GM12878 (cell line): ENCODE measurements at regions not wholly inside any gene's neighbourhood (a gene's known extent, or its start where the extent isn't known, plus 50 kb on each side); places are given as distances from the start of the nearest gene placed in this dataset.

ENCODE experiments used
- CTCF ChIP-seq, 3 experiments: IDR thresholded peaks in 2 of 3; conservative IDR thresholded peaks in 1 of 3; 2 replicates each; pipeline ENCODE4 v1.5.1; 2011; ENCODE audit warnings: low read depth in 3 of 3, low read length in 3 of 3, mild to moderate bottlenecking in 3 of 3, control low read depth in 2 of 3, moderate library complexity in 2 of 3, inconsistent platforms in 1 of 3, mixed read lengths in 1 of 3; ENCODE audit not compliant: control insufficient read depth in 2 of 3, insufficient read depth in 1 of 3; ENCODE audit errors: extremely low read depth in 1 of 3
- EP300 ChIP-seq, 2 experiments: fragments of 150-350 bp in 1 of 2; IDR thresholded peaks; 2 replicates each; pipeline ENCODE4 v1.6.1; 2011 to 2012; ENCODE audit warnings: low read depth in 2 of 2, low read length in 2 of 2, borderline replicate concordance in 1 of 2, improper control_type of control experiment in 1 of 2, inconsistent platforms in 1 of 2; ENCODE audit not compliant: control insufficient read depth in 1 of 2
- MLLT1 ChIP-seq: fragments of 450-650 bp; IDR thresholded peaks from 2 replicates; pipeline ENCODE4 v1.6.1; 2016; ENCODE audit warnings: mild to moderate bottlenecking
- POLR2A ChIP-seq: IDR thresholded peaks from 2 replicates; pipeline ENCODE4 v1.6.1; 2011; ENCODE audit warnings: low read depth, mild to moderate bottlenecking, low read length
- RFX5 ChIP-seq: IDR thresholded peaks from 2 replicates; pipeline ENCODE4 v1.6.1; 2011; ENCODE audit warnings: low read depth, low read length, improper control_type of control experiment
- SP1 ChIP-seq: IDR thresholded peaks from one replicate; pipeline ENCODE4 v1.6.1; 2011; ENCODE audit warnings: low read depth, low read length
- SREBF2 ChIP-seq: IDR thresholded peaks from 2 replicates; pipeline ENCODE4 v1.6.1; 2012; ENCODE audit warnings: mild to moderate bottlenecking, low read length
- ZBTB4 ChIP-seq: fragments of 450-650 bp; formaldehyde crosslinking; IDR thresholded peaks from 2 replicates; pipeline ENCODE4 v1.4.0; 2022; ENCODE audit warnings: mild to moderate bottlenecking, moderate library complexity

GRCh38 chr21:35142036-35142815 lies 93.1 kb upstream of the RUNX1 start:
- TF ChIP-seq SP1 (no peak), MLLT1 (no peak), ZBTB4 (CRISPR knock-in tag) (no peak), CTCF (IDR thresholded peaks at IDR 0.05 in 2 of 3, conservative IDR thresholded peaks at IDR 0.05 in 1 of 3; ENCODE audit: control insufficient read depth in 2 of 3, extremely low read depth in 1 of 3, insufficient read depth in 1 of 3, low read depth in 3 of 3, low read length in 3 of 3) (no peak), POLR2A (no peak), EP300 (IDR thresholded peaks at IDR 0.05; ENCODE audit: borderline replicate concordance in 1 of 2, control insufficient read depth in 1 of 2, low read depth in 2 of 2, low read length in 2 of 2) (no peak), RFX5 (no peak), SREBF2 (no peak)
